PFSK-1 (cell line): ENCODE measurements at regions not wholly inside any gene's neighbourhood (a gene's known extent, or its start where the extent isn't known, plus 50 kb on each side); places are given as distances from the start of the nearest gene placed in this dataset.

Source experiments
- POLR2AphosphoS5 ChIP-seq: IDR thresholded peaks from 2 replicates; pipeline ENCODE4 v1.6.1; 2012; ENCODE audit warnings: low read depth, mild to moderate bottlenecking, control low read depth, low read length, moderate library complexity
- SIN3A ChIP-seq: IDR thresholded peaks from 2 replicates; pipeline ENCODE4 v1.6.1; 2012; ENCODE audit warnings: mild to moderate bottlenecking, low read length, moderate library complexity, borderline replicate concordance; ENCODE audit not compliant: insufficient read depth
- TAF1 ChIP-seq: IDR thresholded peaks from 2 replicates; pipeline ENCODE4 v1.6.1; 2012; ENCODE audit warnings: low read length, control low read depth, borderline replicate concordance; ENCODE audit not compliant: insufficient read depth
- TF ChIP-seq, protein P1 (sequence below), 2 experiments: IDR thresholded peaks; 2 replicates each; pipeline versions ENCODE4 v1.6.1 to v1.8.0; 2011 to 2012; ENCODE audit warnings: low read depth in 2 of 2, low read length in 2 of 2, control low read depth in 1 of 2, inconsistent platforms in 1 of 2, mild to moderate bottlenecking in 1 of 2, moderate library complexity in 1 of 2; ENCODE audit not compliant: insufficient read depth in 1 of 2

DNA sequence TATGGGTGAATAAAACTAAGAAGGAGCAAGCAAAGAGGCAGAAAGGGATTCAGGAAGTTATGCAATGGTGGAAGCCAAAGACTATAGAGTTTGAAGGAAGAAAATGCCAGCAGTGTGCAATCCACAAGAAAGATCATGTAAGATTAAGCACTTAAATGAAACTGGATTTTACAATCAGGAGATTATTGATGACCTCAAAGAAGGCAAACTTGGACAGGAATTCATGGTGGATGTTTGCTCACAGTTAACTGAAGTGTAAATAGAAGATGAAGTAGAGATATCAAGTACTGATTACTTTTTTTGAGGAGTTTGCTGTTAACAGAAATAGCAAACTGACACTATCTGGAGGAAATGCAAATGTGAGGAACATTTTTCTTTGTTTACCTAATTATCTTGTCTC lies 308.9 kb downstream of the RND3 start:
- TF ChIP-seq, protein P1, sequence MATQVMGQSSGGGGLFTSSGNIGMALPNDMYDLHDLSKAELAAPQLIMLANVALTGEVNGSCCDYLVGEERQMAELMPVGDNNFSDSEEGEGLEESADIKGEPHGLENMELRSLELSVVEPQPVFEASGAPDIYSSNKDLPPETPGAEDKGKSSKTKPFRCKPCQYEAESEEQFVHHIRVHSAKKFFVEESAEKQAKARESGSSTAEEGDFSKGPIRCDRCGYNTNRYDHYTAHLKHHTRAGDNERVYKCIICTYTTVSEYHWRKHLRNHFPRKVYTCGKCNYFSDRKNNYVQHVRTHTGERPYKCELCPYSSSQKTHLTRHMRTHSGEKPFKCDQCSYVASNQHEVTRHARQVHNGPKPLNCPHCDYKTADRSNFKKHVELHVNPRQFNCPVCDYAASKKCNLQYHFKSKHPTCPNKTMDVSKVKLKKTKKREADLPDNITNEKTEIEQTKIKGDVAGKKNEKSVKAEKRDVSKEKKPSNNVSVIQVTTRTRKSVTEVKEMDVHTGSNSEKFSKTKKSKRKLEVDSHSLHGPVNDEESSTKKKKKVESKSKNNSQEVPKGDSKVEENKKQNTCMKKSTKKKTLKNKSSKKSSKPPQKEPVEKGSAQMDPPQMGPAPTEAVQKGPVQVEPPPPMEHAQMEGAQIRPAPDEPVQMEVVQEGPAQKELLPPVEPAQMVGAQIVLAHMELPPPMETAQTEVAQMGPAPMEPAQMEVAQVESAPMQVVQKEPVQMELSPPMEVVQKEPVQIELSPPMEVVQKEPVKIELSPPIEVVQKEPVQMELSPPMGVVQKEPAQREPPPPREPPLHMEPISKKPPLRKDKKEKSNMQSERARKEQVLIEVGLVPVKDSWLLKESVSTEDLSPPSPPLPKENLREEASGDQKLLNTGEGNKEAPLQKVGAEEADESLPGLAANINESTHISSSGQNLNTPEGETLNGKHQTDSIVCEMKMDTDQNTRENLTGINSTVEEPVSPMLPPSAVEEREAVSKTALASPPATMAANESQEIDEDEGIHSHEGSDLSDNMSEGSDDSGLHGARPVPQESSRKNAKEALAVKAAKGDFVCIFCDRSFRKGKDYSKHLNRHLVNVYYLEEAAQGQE (IDR thresholded peaks at IDR 0.05; ENCODE audit: insufficient read depth in 1 of 2, low read depth in 2 of 2, low read length in 2 of 2), result no peak
- no peak for TF ChIP-seq POLR2AphosphoS5
- TF ChIP-seq TAF1, result no peak
- TF ChIP-seq SIN3A, result no peak
